ENCODE measurements at regions not wholly inside any gene's neighbourhood (a gene's known extent, or its start where the extent isn't known, plus 50 kb on each side); places are given as distances from the start of the nearest gene placed in this dataset.
A peak's percentile ranks its signal among the peaks of the same experiment; 100 is the strongest.

DNA sequence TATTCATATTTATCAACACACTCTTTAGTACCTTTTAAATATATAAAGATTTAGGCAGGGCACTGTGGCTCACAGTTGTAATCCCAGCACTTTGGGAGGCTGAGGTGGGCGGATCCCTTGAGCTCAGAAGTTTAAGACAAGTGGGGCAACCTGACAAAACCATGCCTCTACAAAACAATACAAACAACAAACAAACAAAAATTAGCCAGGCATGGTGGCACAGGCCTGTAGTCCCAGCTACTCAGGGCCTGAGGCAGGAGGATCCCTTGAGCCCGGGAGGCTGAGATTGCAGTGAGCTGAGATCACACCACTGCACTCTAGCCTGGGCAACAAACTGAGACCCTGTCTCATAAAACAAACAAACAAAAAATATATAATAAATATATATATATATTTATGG lies 1748.3 kb upstream of the PCDH20 start:
- POLR2A ChIA-PET = no interaction called here
- no peak for TF ChIP-seq BHLHE40 (IDR thresholded peaks at IDR 0.05; ENCODE audit: borderline replicate concordance)
- no peak for TF ChIP-seq ZNF384 (IDR thresholded peaks at IDR 0.05)
- no peak for TF ChIP-seq L3MBTL2 (conservative IDR thresholded peaks at IDR 0.05)
- no peak for TF ChIP-seq NFRKB (IDR thresholded peaks at IDR 0.05)
- no peak for TF ChIP-seq FOXA1 (IDR thresholded peaks at IDR 0.05)
- no peak for TF ChIP-seq HDGF (IDR thresholded peaks at IDR 0.05; ENCODE audit: borderline replicate concordance)
- TF ChIP-seq ARNT (IDR thresholded peaks at IDR 0.05) = no peak
- TF ChIP-seq, protein P1, sequence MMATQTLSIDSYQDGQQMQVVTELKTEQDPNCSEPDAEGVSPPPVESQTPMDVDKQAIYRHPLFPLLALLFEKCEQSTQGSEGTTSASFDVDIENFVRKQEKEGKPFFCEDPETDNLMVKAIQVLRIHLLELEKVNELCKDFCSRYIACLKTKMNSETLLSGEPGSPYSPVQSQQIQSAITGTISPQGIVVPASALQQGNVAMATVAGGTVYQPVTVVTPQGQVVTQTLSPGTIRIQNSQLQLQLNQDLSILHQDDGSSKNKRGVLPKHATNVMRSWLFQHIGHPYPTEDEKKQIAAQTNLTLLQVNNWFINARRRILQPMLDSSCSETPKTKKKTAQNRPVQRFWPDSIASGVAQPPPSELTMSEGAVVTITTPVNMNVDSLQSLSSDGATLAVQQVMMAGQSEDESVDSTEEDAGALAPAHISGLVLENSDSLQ (IDR thresholded peaks at IDR 0.05) = no peak
- TF ChIP-seq TARDBP (IDR thresholded peaks at IDR 0.05) = no peak
- TF ChIP-seq CTBP1 (IDR thresholded peaks at IDR 0.05; ENCODE audit: borderline replicate concordance) = no peak
- no peak for TF ChIP-seq SP1 (IDR thresholded peaks at IDR 0.05)
- no peak for TF ChIP-seq SUZ12 (IDR thresholded peaks at IDR 0.05)
- no peak for DNase-seq (ENCODE audit: extremely low spot score)
- CTCF ChIA-PET = no interaction called here

DNA sequence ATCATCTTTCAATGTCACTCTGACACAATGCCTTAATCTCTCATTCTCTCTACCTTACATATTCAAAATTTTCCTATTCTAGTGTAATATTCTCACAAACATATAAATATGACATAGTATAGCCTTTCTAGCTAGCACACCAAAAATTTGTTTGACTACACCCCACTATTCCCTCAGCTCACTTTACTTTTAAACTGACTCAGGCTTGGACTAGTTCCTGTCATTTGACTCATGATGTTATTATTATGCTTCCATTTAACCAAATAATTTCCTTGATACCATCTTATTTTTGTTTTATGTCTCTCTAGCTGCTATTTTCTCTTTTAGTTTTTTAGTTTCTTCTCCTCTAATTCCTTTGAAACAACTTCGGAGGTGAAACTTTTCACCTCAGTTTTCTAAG lies 1745.6 kb upstream of the PCDH20 start:
- DNase-seq (ENCODE audit: extremely low spot score) = no peak
- CTCF ChIA-PET = no interaction called here
- POLR2A ChIA-PET = no interaction called here
- TF ChIP-seq HDGF (IDR thresholded peaks at IDR 0.05; ENCODE audit: borderline replicate concordance) = no peak

DNA sequence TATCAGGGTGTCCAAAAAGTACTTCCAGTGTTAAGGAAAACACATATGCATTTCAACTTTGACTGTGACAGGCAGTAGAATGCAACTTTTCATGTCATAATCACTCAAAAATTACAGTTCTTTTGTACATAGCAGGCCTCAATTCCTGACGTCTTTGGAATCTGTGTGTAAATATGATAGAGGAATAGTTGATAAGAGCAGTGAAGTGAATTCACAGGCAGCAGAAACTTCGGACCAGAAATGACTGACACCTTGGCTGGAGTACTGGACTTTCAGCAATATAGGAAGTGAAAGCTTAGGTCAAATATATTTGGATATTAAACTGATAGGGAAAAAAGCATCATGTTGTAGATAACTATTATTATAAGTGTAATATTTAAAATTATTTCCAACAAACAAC lies 1741.2 kb upstream of the PCDH20 start:
- TF ChIP-seq BHLHE40 (IDR thresholded peaks at IDR 0.05; ENCODE audit: borderline replicate concordance) = no peak
- TF ChIP-seq, protein P1 (IDR thresholded peaks at IDR 0.05) = peak; percentile 41; the same call in 1 of the 2 replicates
- no peak for TF ChIP-seq LEF1 (IDR thresholded peaks at IDR 0.05; ENCODE audit: borderline replicate concordance)
- no peak for DNase-seq (ENCODE audit: extremely low spot score)
- ChIA-PET CTCF (no interaction called here), POLR2A (no interaction called here)

DNA sequence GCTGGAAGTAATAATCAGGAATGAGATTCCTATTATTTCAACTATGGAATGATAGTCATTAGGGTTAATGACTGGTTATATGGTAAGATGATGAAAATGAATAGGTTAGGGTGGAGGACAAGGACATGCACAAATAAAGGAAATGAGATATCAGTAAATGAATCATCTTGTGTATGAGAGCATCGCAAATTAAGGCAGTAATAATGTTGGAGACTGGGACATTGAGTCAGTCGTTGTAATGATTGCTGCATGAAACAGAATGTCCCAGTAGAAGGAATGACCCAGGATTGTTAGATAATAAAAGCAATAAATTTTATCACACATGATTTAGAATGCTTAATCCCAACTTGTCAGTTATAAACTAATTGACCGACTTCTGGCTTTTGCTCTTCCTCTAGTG lies 1733.7 kb upstream of the PCDH20 start:
- POLR2A ChIA-PET = no interaction called here
- no peak for TF ChIP-seq ELF4 (IDR thresholded peaks at IDR 0.05)
- peak; percentile 15; the same call in 1 of the 2 replicates for TF ChIP-seq ZNF384 (IDR thresholded peaks at IDR 0.05)
- TF ChIP-seq FOXA1 (IDR thresholded peaks at IDR 0.05) = no peak
- TF ChIP-seq ARNT (IDR thresholded peaks at IDR 0.05) = no peak
- CTCF ChIA-PET = no interaction called here
- DNase-seq (ENCODE audit: extremely low spot score) = no peak

DNA sequence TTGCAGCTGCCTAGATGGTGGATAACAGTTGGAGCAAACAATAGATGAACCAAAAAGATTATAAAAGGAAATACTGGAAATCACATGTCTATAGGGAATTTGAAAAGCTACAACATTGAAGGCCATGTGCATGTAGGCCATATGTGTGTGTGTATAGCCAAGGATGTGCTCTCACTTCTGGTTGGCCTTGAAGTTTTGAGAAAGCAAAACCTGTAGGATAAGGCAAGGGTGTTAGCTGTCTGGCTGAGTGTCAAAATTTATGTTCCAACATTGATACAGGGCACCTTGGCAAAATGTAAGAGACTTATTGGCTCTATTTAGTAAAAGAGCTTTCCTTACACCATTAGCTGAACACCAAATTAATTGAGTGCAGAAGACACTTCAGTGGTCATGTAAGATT lies 1723.6 kb upstream of the PCDH20 start:
- ChIA-PET CTCF (no interaction called here), POLR2A (no interaction called here)
- DNase-seq (ENCODE audit: extremely low spot score) = no peak
- TF ChIP-seq TARDBP (IDR thresholded peaks at IDR 0.05) (no peak), NFRKB (IDR thresholded peaks at IDR 0.05) (no peak), ELF4 (IDR thresholded peaks at IDR 0.05) (no peak), ARNT (IDR thresholded peaks at IDR 0.05) (no peak), BHLHE40 (IDR thresholded peaks at IDR 0.05; ENCODE audit: borderline replicate concordance) (no peak), L3MBTL2 (conservative IDR thresholded peaks at IDR 0.05) (no peak), ZNF384 (IDR thresholded peaks at IDR 0.05) (no peak), HDGF (IDR thresholded peaks at IDR 0.05; ENCODE audit: borderline replicate concordance) (no peak)
- TF ChIP-seq, protein P1 (IDR thresholded peaks at IDR 0.05) = no peak

DNA sequence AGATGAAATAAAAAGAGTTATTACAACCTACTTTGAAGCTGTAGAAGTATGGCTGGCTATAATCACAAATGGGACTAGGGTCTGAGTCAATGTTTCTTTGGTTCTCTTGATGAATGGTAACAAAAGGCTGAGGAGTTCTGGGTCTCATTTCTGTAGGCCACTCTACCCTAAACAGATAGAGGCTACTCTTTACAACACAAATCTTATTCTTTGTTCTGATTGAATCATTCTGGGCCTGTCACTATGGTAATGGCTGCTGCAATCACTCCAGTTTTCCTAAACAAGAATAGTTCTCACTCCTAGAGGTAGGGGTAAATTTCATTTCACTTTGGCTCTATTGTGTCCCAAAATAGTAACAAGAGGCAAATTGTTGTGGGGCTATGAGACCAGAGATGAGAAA lies 1714.3 kb upstream of the PCDH20 start:
- no peak for DNase-seq (ENCODE audit: extremely low spot score)
- TF ChIP-seq NFRKB (IDR thresholded peaks at IDR 0.05) = no peak
- TF ChIP-seq HDGF (IDR thresholded peaks at IDR 0.05; ENCODE audit: borderline replicate concordance) = no peak
- no peak for TF ChIP-seq L3MBTL2 (conservative IDR thresholded peaks at IDR 0.05)
- TF ChIP-seq ZNF384 (IDR thresholded peaks at IDR 0.05) = no peak
- TF ChIP-seq SUZ12 (IDR thresholded peaks at IDR 0.05) = no peak
- no peak for TF ChIP-seq FOXM1 (IDR thresholded peaks at IDR 0.05; ENCODE audit: borderline replicate concordance)
- no peak for TF ChIP-seq FOXK2 (IDR thresholded peaks at IDR 0.05)
- TF ChIP-seq BHLHE40 (IDR thresholded peaks at IDR 0.05; ENCODE audit: borderline replicate concordance) = no peak
- TF ChIP-seq SP1 (IDR thresholded peaks at IDR 0.05) = no peak
- no peak for TF ChIP-seq LEF1 (IDR thresholded peaks at IDR 0.05; ENCODE audit: borderline replicate concordance)
- TF ChIP-seq FOXA1 (IDR thresholded peaks at IDR 0.05) = no peak
- no peak for TF ChIP-seq TARDBP (IDR thresholded peaks at IDR 0.05)
- TF ChIP-seq ARNT (IDR thresholded peaks at IDR 0.05) = no peak
- TF ChIP-seq, protein P1 (IDR thresholded peaks at IDR 0.05) = no peak
- TF ChIP-seq ELF4 (IDR thresholded peaks at IDR 0.05) = no peak
- no peak for TF ChIP-seq CTBP1 (IDR thresholded peaks at IDR 0.05; ENCODE audit: borderline replicate concordance)
- POLR2A ChIA-PET = no interaction called here
- CTCF ChIA-PET = interaction anchor here (0.6 kb wide), 1 partner anchor 1010 kb away, joined by 5 read pairs; no protein-coding TSS in a partner anchor

DNA sequence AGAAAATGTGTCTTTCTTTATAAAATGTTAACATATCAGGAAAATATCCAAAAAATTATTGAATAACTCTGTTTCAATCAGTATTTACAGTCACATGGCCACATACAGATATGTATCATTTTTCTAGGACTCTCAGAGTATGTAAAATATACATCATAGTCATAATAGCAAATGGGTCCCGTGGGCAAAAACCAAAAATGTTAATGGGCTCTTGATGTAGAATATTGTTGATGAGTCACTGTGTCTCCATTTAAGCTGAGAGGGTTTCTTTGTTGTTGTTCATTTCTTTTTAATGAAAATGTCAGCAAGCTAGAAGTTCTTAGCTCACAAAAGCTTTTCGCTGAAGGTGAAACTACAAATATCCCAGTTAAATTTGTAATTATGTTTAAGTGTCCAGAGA lies 1713.1 kb upstream of the PCDH20 start:
- CTCF ChIA-PET = interaction anchor here (0.6 to 0.7 kb wide), 2 partner anchors 180 to 776 kb away, joined by 3 to 5 read pairs; no protein-coding TSS in a partner anchor
- DNase-seq (ENCODE audit: extremely low spot score) = no peak
- POLR2A ChIA-PET = no interaction called here
- TF ChIP-seq CTBP1 (IDR thresholded peaks at IDR 0.05; ENCODE audit: borderline replicate concordance) (no peak), SP1 (IDR thresholded peaks at IDR 0.05) (no peak), FOXM1 (IDR thresholded peaks at IDR 0.05; ENCODE audit: borderline replicate concordance) (no peak), FOXK2 (IDR thresholded peaks at IDR 0.05) (no peak), ZNF384 (IDR thresholded peaks at IDR 0.05) (no peak), NFRKB (IDR thresholded peaks at IDR 0.05) (no peak), BHLHE40 (IDR thresholded peaks at IDR 0.05; ENCODE audit: borderline replicate concordance) (no peak), TARDBP (IDR thresholded peaks at IDR 0.05) (no peak), HDGF (IDR thresholded peaks at IDR 0.05; ENCODE audit: borderline replicate concordance) (no peak), ELF4 (IDR thresholded peaks at IDR 0.05) (no peak), FOXA1 (IDR thresholded peaks at IDR 0.05) (no peak), LEF1 (IDR thresholded peaks at IDR 0.05; ENCODE audit: borderline replicate concordance) (no peak), L3MBTL2 (conservative IDR thresholded peaks at IDR 0.05) (no peak), ARNT (IDR thresholded peaks at IDR 0.05) (no peak), SUZ12 (IDR thresholded peaks at IDR 0.05) (no peak)
- TF ChIP-seq, protein P1 (IDR thresholded peaks at IDR 0.05) = no peak

Data from HEK293T (cell line).